Suppressor macrophage treated with lipopolysaccharide for 4 hours (primary cell): ENCODE measurements at regions not wholly inside any gene's neighbourhood (a gene's known extent, or its start where the extent isn't known, plus 50 kb on each side); places are given as distances from the start of the nearest gene placed in this dataset.
"Not testable (repeated sequence)": the region's sequence is repeated elsewhere in the genome, so short reads cannot be mapped to it uniquely, and the experiment has no call there.

ENCODE experiments used
- DNase-seq: peaks from one replicate; pipeline ENCODE4 v3.0.0-alpha.2; 2020

DNA sequence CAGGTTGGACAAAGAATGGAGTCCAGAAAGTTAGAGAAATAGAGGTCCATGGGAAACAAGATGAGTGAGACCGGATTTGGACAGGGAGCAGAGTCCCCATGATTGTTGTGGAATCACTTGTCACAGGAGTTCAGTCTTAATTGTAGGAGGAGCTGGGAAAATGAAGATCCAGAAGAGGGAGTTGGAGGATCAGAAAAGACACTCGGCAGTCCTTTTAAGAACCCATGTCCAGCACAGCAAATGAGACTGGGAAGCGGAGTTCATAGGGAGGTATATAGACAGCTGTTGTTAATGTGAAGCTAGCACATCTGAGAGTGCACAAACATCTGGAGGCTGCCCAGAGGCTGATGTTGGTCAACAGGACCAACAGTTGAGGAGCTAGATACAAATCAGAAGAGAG lies 111.4 kb upstream of the RXFP1 start:
- peak; percentile 24 for DNase-seq

DNA sequence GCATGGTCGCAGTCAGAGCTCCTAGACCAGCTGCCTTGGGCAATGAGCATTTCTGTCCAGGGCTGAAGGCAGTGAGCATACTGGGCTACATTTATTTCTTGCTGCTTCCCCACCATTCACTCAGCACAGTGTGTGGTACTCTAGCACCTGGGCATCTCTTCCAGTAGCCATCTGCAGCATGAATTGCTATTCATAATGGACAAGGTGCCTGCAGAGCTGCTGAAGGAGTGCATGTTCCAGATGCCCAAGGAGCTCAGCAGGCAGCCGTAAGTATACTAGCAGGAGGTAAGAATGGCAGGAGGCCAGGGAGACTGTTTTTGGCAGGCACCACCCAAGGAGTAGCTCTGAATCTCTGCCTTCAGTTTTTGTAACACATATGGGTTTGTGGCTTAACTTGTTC lies 110.4 kb upstream of the RXFP1 start:
- no peak for DNase-seq

DNA sequence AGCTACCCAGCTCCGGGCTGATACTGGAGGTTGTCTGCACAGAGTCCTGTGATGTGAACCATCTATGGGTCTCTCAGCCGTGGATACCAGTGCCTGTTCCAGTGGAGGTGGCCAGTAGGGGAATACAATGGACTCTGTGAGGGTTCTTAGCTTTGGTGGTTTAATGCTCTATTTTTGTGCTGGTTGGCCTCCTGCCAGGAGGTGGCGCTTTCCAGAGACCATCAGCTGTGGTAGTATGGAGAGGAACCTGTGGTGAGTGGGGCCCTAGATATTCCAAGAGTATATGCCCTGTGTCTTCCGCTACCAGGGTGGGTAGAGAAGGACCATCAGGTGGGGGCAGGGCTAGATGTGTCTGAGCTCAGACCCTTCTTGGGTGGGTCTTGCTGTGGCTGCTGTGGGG lies 103.0 kb upstream of the RXFP1 start:
- DNase-seq = not testable (repeated sequence)

DNA sequence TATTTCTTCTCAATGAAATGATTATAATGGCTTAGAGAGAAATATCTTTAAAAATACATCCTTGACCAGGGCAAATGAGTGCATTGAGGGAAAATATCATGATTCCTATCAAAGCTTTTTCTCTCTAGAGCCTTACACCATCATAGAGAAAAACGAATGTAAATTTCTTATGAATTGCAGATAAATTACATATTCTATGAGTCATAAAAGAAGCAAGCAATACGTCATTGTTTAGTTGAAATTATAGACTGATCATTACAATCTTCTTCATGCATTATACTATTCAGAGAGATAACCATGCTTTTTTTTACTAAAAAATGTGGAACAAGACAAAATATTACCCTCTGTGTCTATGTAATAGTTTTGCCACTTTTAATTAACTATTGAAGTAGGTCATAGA lies 100.9 kb upstream of the RXFP1 start:
- DNase-seq = no peak

DNA sequence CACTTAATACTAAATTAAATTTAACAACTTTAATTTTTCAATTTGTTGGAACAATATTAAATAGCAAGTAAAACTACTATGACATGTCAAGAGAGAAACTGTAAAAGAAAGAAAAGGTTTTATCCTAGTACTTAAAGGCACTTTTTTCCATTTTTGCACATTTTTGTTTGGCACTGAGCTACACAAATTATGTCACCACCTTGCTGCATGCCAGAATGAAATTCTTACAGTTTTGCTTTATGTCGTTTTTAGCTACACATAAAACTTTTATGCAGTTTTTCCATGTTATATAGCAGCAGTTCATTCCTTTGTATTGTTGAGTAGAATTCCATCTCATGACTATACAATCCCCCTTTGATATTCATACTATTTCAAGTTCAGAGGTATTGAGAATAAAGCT lies 99.1 kb upstream of the RXFP1 start:
- no peak for DNase-seq

DNA sequence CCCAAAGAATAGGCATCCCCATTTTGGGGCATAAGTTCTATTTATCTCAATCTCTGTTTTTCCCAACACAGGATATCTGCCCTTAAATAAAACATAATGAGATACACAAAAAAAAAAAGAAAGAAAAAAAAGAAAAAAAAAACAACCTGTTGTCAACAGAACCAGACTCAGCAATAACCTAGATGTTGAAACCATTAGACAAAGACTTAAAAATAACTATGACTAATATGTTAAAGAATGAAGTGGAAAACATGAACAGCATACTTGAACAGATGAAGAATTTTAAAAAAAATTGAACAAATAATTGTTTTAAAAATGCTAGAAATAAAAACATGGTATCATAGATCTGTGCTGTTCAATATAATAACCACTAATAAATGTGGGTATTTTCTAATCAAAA lies 93.4 kb upstream of the RXFP1 start:
- no peak for DNase-seq

DNA sequence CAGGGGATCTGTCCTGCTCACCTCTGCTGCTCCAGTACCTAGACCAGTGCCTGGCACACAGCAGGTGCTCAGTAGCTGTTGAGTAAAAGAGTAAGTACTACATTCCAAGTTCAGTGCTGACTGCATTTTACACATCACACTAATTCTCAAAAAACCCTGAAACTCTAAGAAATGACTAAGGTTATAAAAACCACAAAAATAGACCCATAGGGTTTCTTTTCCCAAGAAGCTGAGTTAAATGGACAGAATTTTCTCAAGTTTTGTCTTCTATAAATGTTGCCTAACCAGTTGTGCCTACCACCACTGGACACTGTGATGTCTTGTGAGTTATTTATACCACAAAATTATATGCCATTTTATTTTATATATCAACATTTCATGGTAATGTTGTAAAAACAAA lies 78.9 kb upstream of the RXFP1 start:
- no peak for DNase-seq

DNA sequence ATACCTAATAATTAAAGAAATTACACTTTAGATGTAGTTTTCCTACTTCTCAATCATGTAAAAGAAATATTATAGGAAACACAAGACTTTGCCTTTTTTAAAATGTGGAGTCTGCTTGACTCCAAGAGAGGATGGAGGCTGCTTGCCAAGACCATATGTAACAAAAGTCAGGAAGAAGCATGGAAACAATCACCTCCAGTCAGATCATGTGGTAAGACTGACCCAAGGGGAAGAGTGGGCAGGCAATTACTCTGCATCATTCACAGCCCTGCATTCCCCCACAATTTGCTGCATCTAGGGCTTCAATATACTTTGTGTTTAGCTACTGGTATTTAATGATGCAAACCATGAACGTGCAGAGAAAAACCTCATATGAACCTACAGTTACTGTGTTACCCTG lies 78.0 kb upstream of the RXFP1 start:
- no peak for DNase-seq

DNA sequence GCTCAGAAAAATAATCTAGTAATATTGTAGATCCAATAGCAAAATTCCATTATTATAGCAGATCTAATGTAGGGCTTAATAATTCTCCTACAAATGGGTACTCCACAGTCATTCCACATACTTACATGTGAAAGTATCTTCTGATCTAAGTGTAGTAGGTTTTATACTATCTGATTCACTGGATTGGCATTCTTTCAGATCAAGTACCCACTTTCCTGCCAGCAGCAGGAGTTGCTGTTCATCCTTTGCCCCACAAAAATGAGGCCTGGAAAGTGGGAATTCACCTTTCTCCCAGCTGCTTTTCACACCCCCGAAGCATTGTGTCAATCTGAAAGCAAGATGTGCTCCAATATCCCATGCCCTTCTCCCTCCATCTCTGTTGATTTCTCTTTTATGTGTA lies 77.1 kb upstream of the RXFP1 start:
- no peak for DNase-seq

DNA sequence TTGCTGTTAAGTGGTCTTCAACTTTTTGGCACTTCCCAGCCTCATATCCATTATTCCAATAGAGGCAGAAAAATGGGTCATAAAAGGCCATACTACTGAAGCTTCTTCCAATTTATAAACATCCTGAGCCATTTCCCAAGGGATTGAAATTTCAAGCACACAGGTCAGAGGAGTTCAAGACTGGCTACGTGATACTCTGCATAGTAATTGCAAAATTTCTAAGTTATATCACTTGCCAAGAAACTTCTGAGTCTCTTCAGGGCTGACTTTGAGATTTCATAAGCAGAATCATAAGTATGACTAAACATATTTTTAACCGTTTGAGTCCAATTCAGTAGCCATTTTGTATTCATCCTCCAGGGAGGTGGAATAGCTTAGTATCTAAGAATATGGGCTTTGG lies 75.6 kb upstream of the RXFP1 start:
- DNase-seq = no peak

DNA sequence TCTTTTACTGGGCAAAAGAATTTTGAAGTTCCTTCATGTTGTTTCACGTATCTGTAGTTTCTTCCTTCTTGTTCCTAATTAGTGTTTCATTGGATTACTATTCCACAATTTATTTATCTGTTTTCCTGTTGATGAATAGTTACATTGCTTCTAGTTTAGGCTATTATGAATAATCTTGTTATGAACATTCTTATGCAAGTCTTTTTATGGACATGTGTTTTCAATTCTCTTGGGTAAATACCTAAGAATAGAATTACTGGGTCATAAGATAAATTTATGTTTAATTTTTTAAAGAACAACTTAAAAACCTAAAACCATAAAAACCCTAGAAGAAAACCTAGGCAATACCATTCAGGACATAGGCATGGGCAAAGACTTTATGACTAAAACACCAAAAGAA lies 70.9 kb upstream of the RXFP1 start:
- no peak for DNase-seq

DNA sequence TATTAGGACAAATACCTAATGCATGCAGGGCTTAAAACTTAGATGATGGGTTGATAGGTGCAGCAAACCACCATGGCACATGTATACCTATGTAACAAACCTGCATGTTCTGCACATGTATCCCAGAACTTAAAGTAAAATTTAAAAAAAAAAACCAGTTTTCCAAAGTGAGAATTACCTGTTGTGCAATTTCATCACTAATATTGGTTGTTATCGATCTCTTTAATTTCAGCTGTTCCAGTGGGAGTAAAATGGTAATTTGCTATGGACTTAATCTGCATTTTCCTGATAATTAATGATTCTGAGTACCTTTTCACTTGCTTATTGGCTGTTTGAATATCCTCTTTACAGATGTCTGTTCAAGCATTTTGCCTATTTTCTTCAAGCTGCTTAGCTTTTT lies 69.6 kb upstream of the RXFP1 start:
- not testable (repeated sequence) for DNase-seq

DNA sequence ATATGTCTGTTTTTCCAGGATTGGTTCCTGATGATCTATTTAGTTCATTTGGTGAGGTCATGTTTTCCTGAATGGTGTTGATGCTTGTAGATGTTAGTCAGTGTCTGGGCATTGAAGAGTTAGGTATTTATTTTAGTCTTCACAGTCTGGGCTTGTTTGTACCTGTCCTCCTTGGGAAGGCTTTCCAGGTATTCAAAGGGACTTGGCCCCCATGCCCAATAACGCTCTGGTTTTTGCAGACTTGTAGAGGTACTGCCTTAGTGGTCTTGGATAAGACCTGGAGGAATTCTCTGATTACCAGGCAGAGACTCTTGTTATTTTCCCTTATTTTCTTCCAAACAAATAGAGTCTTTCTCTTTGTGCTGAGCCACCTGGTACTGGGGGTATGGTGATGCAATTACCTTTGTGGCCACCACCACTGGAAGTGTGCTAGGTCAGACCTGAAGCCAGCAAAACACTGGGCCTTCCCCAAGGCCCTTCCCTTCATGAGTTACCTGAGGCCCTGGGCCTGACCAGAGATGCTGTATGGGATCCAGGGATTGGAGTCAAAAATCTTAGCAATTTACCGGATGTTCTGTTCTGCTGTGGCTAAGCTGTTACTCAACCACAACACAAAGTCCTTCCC lies 63.3 kb upstream of the RXFP1 start:
- no peak for DNase-seq

DNA sequence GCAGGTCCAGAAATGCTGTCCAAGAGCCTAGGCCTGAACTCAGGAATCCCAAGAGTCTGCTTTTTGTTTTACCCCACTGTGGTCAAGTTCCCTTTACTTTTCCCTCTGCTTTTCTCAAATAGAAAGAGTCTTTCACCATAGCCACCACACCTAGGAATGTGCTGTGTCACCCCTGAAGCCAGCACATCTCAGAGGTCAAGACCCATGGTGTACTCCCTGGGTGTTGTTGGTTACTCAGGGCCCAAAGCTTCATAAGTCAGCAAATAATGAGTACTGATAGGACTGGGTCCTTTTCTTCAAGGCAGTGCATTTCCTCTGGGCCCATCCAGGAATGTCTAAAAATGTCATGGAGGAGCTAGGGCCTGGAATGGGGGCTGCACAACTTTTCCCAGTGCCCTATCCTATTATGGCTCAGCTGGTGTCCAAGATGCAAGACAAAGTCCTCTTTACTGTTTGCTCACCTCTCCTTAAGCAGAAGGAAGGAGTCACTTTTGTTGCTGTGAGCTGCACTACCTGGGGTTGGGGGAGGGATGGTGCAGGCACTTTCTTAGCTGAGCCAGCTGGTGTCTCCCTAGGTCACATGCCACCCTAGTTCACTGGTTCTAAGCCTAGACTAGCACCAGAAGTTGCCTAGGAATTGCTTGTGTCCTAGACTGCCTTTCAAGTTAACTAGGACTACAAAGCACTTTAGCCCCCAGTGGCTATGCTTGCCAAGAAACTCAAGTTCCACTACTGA lies 62.4 kb upstream of the RXFP1 start:
- DNase-seq = no peak

DNA sequence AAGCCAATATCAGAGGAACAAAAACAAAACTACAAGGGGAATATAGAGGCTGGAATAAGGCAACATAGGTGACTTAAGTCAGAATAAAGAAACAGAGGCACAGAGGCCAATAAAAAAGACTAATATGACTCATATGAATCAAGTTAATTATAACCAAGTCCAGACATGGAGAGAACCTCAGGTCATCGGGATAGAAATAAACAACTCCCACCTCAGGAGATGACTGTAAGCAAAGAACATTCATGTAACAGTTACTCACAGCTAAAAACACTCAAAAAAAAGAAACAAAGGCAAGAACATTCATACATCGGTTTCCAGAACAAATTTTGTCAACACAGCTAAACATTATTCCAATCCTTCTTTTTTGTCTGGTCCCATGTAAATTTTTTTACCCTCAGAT lies 60.3 kb upstream of the RXFP1 start:
- no peak for DNase-seq

DNA sequence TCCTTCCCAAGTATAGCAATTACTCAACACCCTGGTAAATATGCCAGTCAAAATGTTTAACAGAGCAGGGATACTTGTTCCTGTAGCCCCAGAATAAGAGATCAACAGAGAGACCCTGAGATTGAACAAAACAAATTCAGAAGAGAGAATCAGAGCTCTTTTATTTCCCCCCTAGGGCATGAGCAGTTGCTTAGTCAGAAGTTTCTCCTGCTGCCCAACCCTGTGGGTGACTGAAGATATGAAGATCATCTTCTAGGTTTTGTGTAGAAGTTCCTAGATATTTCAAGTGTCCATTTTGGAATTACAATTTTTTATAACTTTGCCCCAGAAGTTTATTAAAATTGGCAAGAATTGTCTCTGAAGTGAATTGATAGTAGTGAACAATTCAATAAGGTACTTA lies 59.1 kb upstream of the RXFP1 start:
- no peak for DNase-seq
